DMS53 treated with DMSO at 0.1 percent for 48 hours (cell line): ENCODE measurements at regions not wholly inside any gene's neighbourhood (a gene's known extent, or its start where the extent isn't known, plus 50 kb on each side); places are given as distances from the start of the nearest gene placed in this dataset.
"Not testable (repeated sequence)": the region's sequence is repeated elsewhere in the genome, so short reads cannot be mapped to it uniquely, and the experiment has no call there.

Experiments
- DNase-seq: peaks from one replicate; lab custom pipeline; 2025; ENCODE audit not compliant: unreplicated experiment; lab: John Stamatoyannopoulos, UW

GRCh38 chr1:95752515-95753381, 518.7 kb downstream of the RWDD3 start:
- no peak for DNase-seq

DNA sequence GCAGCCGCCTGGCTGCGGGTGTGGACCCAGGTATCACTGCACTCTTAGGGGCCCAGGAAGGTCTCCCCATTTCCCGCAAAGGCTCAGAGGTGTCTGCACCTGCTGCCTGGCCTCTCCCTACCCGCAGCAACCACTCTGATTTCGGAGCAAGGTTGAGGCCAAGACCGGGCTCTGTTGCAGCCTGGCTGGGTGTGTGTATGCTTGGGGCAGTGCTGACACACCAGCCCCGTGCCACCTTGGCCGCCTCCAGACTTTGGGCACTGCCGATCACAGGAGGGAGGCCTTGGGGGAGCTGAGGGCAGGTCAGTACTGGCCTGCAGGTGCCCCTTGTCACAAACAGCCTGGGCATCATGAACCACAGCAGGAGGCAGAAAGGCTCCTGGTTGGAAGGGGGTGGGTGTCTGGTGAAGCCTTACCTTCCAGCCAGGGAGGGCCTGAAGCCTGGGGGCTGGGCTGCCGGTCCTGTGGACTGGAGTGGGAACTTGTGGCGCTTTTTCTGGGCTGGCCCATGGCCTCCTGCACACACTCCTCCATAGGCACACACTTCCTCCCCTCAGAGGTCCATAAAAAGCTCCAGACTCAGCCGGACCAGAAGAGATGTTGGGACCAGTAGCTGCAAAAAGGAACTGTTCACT, 519.5 kb downstream of the RWDD3 start:
- DNase-seq, result no peak

DNA sequence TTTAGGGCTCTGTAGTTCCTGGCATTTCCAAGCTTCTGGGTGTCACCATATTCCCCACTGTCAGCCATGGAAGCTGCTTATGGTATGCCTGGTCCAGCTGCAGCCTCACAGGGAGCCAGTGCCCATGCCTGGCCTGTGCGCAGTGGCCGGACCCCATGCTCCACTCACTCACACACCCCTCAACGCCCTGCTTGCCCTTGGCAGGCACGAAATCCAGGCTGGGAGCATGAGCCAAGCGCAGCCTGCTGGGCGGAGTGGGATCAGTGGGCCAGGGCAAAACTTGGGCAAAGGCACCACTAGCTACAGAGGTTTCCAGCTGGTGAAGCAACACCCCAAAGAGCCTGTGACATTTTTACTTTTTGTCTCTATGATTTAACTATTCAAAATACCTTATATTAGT, 520.4 kb downstream of the RWDD3 start:
- no peak for DNase-seq

DNA sequence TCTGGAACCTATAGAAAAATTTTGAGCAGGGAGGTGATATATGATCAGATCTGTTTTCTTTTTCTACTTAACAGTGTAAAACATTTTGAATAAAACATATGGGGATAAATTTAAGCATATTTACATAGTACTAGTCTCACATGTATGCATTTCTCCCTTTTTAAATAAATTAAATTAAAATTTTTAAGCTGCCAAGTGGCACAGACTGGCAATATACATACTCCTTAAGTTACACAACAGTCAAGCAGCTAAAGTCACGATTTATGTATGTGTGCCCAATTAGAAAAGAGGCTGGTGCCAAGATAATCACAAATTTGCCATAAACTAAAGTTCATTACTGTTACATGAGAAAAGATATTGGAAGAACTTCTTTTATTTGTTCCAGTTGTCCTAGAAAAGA, 532.0 kb downstream of the RWDD3 start:
- DNase-seq, result no peak

DNA sequence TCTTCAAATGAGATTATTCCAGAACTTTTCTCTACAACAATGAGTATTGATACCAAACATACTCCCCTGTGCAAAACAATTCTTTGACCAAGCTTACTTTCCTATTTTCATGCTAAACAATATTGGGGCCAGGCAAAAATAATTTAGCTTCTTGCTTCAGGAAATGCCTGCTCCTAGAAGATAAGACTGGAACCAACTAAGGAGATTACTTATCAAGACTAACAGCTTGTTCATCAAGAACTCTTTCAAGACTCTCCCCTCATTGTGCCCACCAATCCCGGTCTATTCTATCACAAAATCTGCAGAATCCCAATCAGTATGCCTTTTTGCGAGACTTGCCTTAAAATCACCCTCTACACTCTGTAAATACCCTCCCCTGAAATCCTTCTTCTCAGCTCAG, 536.6 kb downstream of the RWDD3 start:
- no peak for DNase-seq

GRCh38 chr1:95778217-95778616, 544.2 kb downstream of the RWDD3 start:
- DNase-seq, result no peak

DNA sequence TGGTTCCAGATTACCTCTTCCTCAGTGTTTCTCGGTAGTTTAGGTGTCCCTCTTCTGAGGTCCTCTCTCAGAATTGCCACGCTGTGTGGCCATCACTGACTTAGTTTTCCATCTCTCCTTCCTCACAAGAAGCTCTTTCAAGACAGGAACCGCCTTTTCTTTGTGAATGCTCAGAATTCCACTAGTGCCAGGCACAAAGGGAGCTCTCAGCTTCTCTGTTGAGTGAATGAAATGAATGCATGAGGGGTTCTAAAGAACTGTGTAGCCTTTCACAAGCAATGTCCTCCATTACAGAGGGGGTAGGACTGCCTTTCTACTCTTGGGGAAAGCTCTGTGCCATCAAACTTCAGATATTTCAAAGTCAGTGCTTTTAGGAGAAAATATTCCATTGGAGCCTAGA, 546.8 kb downstream of the RWDD3 start:
- no peak for DNase-seq

DNA sequence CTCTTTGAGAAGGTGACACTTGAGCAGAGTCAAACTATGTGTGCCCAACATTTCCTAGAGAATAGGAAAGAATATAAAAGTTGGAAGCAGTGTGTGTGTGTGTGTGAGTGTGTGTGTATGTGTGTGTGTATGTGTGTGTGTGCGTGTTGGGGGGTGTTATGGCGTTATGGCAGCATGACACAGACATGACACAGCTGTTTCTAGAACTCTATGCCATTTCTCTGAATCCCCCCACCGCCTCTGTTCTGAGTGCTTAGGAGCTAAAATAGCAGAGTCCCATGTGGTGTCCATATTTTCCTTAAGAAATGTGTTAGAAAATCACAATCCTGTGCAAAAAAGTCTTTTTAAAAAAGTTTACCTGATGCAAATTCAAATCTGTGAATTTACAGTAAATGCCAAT, 556.1 kb downstream of the RWDD3 start:
- no peak for DNase-seq

DNA sequence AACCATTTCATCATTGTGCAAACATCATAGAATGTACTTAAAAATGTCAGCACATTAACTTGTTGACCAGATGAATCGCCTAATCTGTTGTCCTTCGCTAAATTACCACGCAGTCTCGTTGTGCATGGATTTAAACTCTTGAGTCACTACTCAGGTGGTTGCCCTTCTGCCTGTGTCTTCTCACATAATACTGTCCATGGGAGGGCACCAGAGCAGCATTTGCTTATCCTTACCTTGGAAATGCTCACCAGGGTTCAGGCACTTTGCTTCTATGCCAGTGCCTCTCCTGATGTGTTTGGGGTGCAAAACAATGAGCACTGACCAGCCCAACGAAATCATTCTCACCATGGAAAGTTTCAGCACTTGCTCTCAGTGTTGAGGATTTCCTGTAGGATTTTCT, 559.9 kb downstream of the RWDD3 start:
- peak; percentile 99 for DNase-seq

DNA sequence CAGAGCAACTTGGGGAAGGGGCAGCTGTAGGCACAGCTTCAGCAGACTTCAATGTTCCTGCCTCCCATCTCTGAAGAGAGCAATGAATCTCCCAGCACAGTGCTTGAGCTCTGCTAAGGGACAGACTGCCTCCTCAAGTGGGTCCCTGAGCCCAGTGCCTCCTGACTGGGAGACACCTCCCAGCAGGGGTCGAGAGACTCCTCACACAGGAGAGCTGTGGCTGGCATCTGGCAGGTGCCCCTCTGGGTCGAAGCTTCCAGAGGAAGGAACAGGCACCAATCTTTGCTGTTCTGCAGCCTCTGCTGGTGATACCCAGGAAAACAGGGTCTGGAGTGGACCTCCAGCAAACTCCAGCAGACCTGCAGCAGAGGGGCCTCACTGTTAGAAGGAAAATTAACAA, 563.8 kb downstream of the RWDD3 start:
- not testable (repeated sequence) for DNase-seq

GRCh38 chr1:95806171-95806570, 572.2 kb downstream of the RWDD3 start:
- no peak for DNase-seq

DNA sequence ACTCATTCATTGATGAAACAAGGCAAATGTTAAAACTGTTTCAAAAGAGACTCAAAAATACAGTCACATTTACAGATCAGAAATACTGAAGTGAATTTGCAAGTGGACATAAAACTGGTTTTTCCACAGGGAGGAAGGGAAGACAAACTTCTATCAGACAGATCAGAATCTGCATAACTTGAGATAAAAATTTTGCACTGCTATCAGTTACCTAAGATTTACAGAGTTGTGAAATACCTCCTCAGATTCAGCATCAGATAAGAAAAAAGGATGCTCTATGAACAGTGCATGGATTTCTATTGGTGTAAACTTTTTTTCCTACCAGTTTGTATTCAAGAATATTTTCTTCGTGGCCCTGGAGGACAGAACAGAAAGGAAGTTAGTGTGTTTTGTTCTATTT, 575.4 kb downstream of the RWDD3 start:
- no peak for DNase-seq

DNA sequence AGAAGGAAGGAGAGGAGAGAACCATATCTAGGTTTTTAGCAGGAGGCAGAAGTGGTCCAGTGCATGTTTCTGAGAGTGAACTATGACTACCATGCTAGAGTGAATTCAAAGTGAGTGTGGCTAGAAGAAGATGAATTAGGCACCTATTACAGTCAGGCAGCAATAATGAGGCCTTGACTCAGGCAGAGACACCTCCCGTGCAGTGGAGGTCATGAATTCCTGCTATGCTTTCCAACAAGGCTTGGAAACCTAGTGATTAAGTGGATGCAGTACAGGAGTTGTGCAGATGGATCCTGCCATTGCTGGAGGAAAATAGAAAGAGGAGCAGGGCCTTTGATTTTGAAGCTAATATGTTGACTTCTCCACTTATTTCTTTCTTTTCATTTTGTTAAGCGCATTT, 581.5 kb downstream of the RWDD3 start:
- DNase-seq, result no peak

- DNase-seq, result no peak
Observed at GRCh38 chr1:95829556-95829955, 595.5 kb downstream of the RWDD3 start.

- no peak for DNase-seq
Observed at GRCh38 chr1:95832370-95832769, 598.4 kb downstream of the RWDD3 start.

DNA sequence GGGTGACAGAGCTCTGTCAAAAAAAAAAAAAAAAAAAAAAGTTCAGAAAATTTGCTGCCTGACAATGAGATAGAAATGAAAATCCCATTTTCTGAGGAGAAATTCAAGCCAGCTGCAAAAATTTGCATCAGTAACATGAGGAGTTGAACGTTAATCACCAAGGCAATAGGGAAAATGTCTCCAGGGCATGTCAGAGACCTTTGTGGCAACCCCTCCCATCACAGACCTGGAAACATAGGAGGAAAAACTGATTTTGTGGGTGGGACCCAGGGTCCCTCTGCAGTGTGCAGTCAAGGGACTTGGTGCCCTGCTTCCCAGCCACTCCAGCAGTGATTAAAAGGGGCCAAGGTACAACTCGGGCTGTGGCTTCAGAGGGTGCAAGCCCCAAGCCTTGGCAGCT, 615.4 kb downstream of the RWDD3 start:
- no peak for DNase-seq

DNA sequence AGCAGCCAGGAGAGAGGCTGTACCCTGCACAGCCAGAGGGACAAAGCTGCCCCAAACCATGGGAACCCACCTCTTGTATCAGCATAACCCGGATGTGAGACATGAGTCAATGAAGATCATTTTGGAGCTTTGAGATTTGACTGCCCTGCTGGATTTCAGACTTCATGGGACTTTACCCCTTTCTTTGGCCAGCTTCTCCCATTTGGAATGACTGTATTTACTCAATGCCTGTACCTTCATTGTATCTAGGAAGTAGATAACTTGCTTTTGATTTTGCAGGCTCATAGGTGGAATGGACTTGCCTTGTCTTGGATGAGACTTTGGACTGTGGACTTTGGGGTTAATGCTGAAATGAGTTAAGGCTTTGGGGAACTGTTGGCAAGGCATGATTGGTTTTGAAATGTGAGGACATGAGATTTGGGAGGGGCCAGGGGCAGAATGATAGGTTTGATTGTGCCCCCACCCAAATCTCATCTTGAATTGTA, 616.2 kb downstream of the RWDD3 start:
- DNase-seq, result no peak

- DNase-seq, result peak; percentile 14
Observed at GRCh38 chr1:95850763-95851162, 616.8 kb downstream of the RWDD3 start.

GRCh38 chr1:95852483-95853070, 618.6 kb downstream of the RWDD3 start:
- no peak for DNase-seq

DNA sequence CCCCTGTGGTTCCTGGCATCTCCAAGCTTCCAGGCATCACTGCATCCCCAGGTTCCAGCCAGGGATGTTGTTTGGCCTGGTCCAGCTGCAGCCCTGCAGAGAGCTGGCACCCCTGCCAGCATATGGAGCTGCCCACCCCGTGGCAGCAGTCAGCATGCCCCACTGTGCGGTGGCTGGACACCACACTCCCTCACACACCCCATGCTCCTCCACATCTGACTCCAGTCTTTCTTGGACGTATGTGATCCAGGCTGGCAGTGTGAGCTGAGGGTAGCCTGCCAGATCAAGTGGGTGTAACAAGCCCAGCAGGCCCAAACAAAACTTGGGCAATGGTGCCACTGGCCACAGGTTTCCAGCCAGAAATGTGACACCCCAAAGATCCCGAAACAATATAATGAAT, 620.4 kb downstream of the RWDD3 start:
- DNase-seq, result no peak

- DNase-seq, result no peak
Observed at GRCh38 chr1:95863086-95863485, 629.1 kb downstream of the RWDD3 start.

- no peak for DNase-seq
Observed at GRCh38 chr1:95865769-95866168, 631.8 kb downstream of the RWDD3 start.
